Mesenchymal stem cell (in vitro differentiated cells and primary cell): ENCODE measurements at regions not wholly inside any gene's neighbourhood (a gene's known extent, or its start where the extent isn't known, plus 50 kb on each side); places are given as distances from the start of the nearest gene placed in this dataset.

Experiments used
- DNase-seq: peaks from one replicate; pipeline ENCODE4 v3.0.0-alpha.2; 2013
- H2AFZ ChIP-seq: one replicate; pipeline ENCODE4 v1.6.1; 2013; ENCODE audit warnings: low read depth, mild to moderate bottlenecking, control low read depth, inconsistent platforms, low read length, moderate library complexity
- H2AK5ac ChIP-seq: 2 replicates; pipeline ENCODE4 v1.6.1; 2013; ENCODE audit warnings: low read length, moderate library complexity, mild to moderate bottlenecking, inconsistent platforms; ENCODE audit not compliant: severe bottlenecking
- H2BK120ac ChIP-seq: one replicate; pipeline ENCODE4 v1.6.1; 2013; ENCODE audit warnings: low read depth, mild to moderate bottlenecking, inconsistent platforms, low read length, moderate library complexity
- H2BK12ac ChIP-seq, 2 experiments: one replicate each; pipeline ENCODE4 v1.6.1; 2013; ENCODE audit warnings: inconsistent platforms in 2 of 2, low read length in 2 of 2, mild to moderate bottlenecking in 2 of 2, moderate library complexity in 2 of 2, control low read depth in 1 of 2
- H2BK15ac ChIP-seq: one replicate; pipeline ENCODE4 v1.6.1; 2013; ENCODE audit warnings: mild to moderate bottlenecking, low read depth, inconsistent platforms; ENCODE audit not compliant: poor library complexity, severe bottlenecking
- H2BK5ac ChIP-seq: 2 replicates; pipeline ENCODE4 v1.6.1; 2013; ENCODE audit warnings: low read depth, mild to moderate bottlenecking, low read length, control low read depth, inconsistent platforms; ENCODE audit not compliant: poor library complexity, severe bottlenecking
- H3K14ac ChIP-seq, 2 experiments: one replicate each; pipeline ENCODE4 v1.6.1; 2013; ENCODE audit warnings: inconsistent platforms in 2 of 2, low read length in 2 of 2, control low read depth in 1 of 2, mild to moderate bottlenecking in 1 of 2, moderate library complexity in 1 of 2
- H3K18ac ChIP-seq, 2 experiments: one replicate each; pipeline ENCODE4 v1.6.1; 2013; ENCODE audit warnings: inconsistent platforms in 2 of 2, low read length in 2 of 2, control low read depth in 1 of 2, low read depth in 1 of 2, mild to moderate bottlenecking in 1 of 2
- H3K23ac ChIP-seq, 2 experiments: one replicate each; pipeline ENCODE4 v1.6.1; 2013; ENCODE audit warnings: inconsistent platforms in 2 of 2, low read length in 2 of 2, mild to moderate bottlenecking in 2 of 2, moderate library complexity in 2 of 2, control low read depth in 1 of 2
- H3K27ac ChIP-seq: 2 replicates; pipeline ENCODE4 v1.5.1; 2013; ENCODE audit warnings: mild to moderate bottlenecking, moderate library complexity, low read length, control low read depth, inconsistent platforms; ENCODE audit not compliant: poor library complexity, severe bottlenecking
- H3K27me3 ChIP-seq, 2 experiments: 2 replicates each; pipeline versions ENCODE4 v1.6.1 to v1.7.0; 2013; ENCODE audit warnings: low read length in 2 of 2, mild to moderate bottlenecking in 2 of 2, moderate library complexity in 2 of 2, control low read depth in 1 of 2, inconsistent platforms in 1 of 2; ENCODE audit not compliant: control insufficient read depth in 1 of 2, insufficient read depth in 1 of 2
- H3K36me3 ChIP-seq, 2 experiments: 2 replicates each; pipeline versions ENCODE4 v1.6.1 to v1.7.0; 2013; ENCODE audit warnings: low read length in 2 of 2, control low read depth in 1 of 2, inconsistent platforms in 1 of 2, low read depth in 1 of 2, mild to moderate bottlenecking in 1 of 2; ENCODE audit not compliant: insufficient read depth in 2 of 2, control insufficient read depth in 1 of 2
- H3K4ac ChIP-seq, 2 experiments: one replicate each; pipeline ENCODE4 v1.6.1; 2013; ENCODE audit warnings: inconsistent platforms in 2 of 2, low read length in 2 of 2, mild to moderate bottlenecking in 2 of 2, moderate library complexity in 2 of 2, control low read depth in 1 of 2, low read depth in 1 of 2
- H3K4me1 ChIP-seq: 2 replicates; pipeline ENCODE4 v1.6.1; 2013; ENCODE audit warnings: low read depth, low read length, control low read depth; ENCODE audit not compliant: control insufficient read depth, insufficient read depth
- H3K4me2 ChIP-seq: 2 replicates; pipeline ENCODE4 v1.6.1; 2013; ENCODE audit warnings: low read length, mild to moderate bottlenecking, inconsistent platforms; ENCODE audit not compliant: poor library complexity, severe bottlenecking
- H3K4me3 ChIP-seq, 2 experiments: 2 replicates each; pipeline versions ENCODE4 v1.5.1 to v1.7.0; 2013; ENCODE audit warnings: low read length in 2 of 2, mild to moderate bottlenecking in 2 of 2, control low read depth in 1 of 2, low read depth in 1 of 2; ENCODE audit not compliant: insufficient read depth in 1 of 2
- H3K79me1 ChIP-seq: replicated peaks from 2 replicates; pipeline ENCODE4 v1.6.1; 2013; ENCODE audit warnings: mild to moderate bottlenecking, control low read depth, low read length, inconsistent platforms; ENCODE audit not compliant: poor library complexity, severe bottlenecking
- H3K9ac ChIP-seq: 2 replicates; pipeline ENCODE4 v1.7.0; 2013; ENCODE audit warnings: mild to moderate bottlenecking, low read length, moderate library complexity
- H3K9me3 ChIP-seq: 2 replicates; pipeline ENCODE4 v1.7.0; 2013; ENCODE audit warnings: mild to moderate bottlenecking, low read length; ENCODE audit not compliant: control insufficient read depth
- H4K8ac ChIP-seq: one replicate; pipeline ENCODE4 v1.6.1; 2013; ENCODE audit warnings: inconsistent platforms, mild to moderate bottlenecking, low read length, moderate library complexity
- H4K91ac ChIP-seq: one replicate; pipeline ENCODE4 v1.6.1; 2013; ENCODE audit warnings: mild to moderate bottlenecking, low read length, inconsistent platforms
- WGBS: methylation state at CpG from one replicate; pipeline ENCODE4 v1.1.7; 2013; ENCODE audit warnings: mixed read lengths; 5-methylcytosine and 5-hydroxymethylcytosine counted together

DNA sequence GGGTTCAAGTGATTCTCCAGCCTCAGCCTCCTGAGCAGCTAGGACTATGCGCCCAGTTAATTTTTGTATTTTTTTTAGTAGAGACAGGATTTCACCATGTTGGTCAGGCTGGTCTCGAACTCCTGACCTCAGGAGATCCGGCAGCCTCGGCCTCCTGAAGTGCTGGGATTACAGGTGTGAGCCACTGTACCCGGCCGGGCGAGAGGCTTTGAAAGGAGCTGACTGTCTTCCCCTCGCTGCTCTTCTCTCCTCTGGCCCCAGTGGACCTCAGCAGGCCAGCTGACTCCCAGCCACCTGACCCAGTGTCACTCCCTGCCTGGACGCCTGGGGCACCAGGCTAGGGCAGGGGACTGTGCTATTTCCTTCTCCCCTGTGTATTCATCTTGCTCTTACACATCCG is 89.5 kb upstream of the ANKRD55 start:
- Histone ChIP-seq H4K91ac (peak overlapping the region; percentile 45), H3K27ac (no peak overlapping the region), H3K27me3 (no peaks in the 10 kb centered on the region), H3K79me1 (no peaks in the 10 kb centered on the region), H2BK5ac (no peak overlapping the region), H2BK12ac (peak overlapping the region in 1 of 2 experiments; percentile 17), H3K18ac (peak overlapping the region; percentile 10 to 13), H2AK5ac (peak overlapping the region; percentile 87), H3K4me3 (no peak overlapping the region), H2AFZ (no peak overlapping the region), H4K8ac (peak overlapping the region; percentile 39), H3K14ac (no peak overlapping the region), H3K36me3 (no peaks in the 10 kb centered on the region), H3K4ac (no peak overlapping the region), H3K9me3 (no peaks in the 10 kb centered on the region), H3K4me2 (no peak overlapping the region), H3K9ac (no peak overlapping the region), H3K23ac (no peak overlapping the region), H2BK120ac (no peak overlapping the region), H2BK15ac (no peak overlapping the region), H3K4me1 (peaks cover 11% of the 10 kb centered on the region)
- no peak for DNase-seq
- WGBS: 92% methylated on average over 9 of the region's 10 CpGs

- H3K27ac ChIP-seq: no peak overlapping the region
- no peak overlapping the region for H4K91ac ChIP-seq
- H3K27me3 ChIP-seq: no peaks in the 10 kb centered on the region
- no peaks in the 10 kb centered on the region for H3K9me3 ChIP-seq
- H3K23ac ChIP-seq: no peak overlapping the region
- no peak overlapping the region for H2BK5ac ChIP-seq
- no peak overlapping the region for H3K9ac ChIP-seq
- no peak overlapping the region for H3K4me2 ChIP-seq
- H4K8ac ChIP-seq: no peak overlapping the region
- no peak overlapping the region for H3K4me3 ChIP-seq
- no peak for DNase-seq
- no peak overlapping the region for H2BK15ac ChIP-seq
- H3K79me1 ChIP-seq: no peaks in the 10 kb centered on the region
- no peak overlapping the region for H2BK120ac ChIP-seq
- WGBS: 94% methylated on average over 7 of the region's 10 CpGs
- H2BK12ac ChIP-seq: peak overlapping the region in 1 of 2 experiments; percentile 68
- H2AFZ ChIP-seq: no peak overlapping the region
- peak overlapping the region in 1 of 2 experiments; percentile 11 for H3K14ac ChIP-seq
- no peak overlapping the region for H3K18ac ChIP-seq
- H3K4me1 ChIP-seq: peaks cover 11% of the 10 kb centered on the region
- peak overlapping the region; percentile 57 for H2AK5ac ChIP-seq
- no peak overlapping the region for H3K4ac ChIP-seq
- H3K36me3 ChIP-seq: no peaks in the 10 kb centered on the region
These were observed 88.2 kb upstream of the ANKRD55 start for GRCh38 chr5:56321236-56321881.

- no peak overlapping the region for H3K27ac ChIP-seq
- 100% methylated on average over 3 of the region's 3 CpGs for WGBS
These were observed 87.6 kb upstream of the ANKRD55 start for GRCh38 chr5:56320686-56321085.

GRCh38 chr5:56319526-56320181 is 86.5 kb upstream of the ANKRD55 start:
- Histone ChIP-seq H3K36me3 (no peaks in the 10 kb centered on the region), H2AK5ac (no peak overlapping the region), H2BK120ac (no peak overlapping the region), H3K18ac (peak overlapping the region in 1 of 2 experiments; percentile 8), H3K23ac (no peak overlapping the region), H3K9me3 (no peaks in the 10 kb centered on the region), H3K4me1 (peaks cover 11% of the 10 kb centered on the region), H3K27me3 (no peaks in the 10 kb centered on the region), H3K4me3 (peak overlapping the region in 1 of 2 experiments; percentile 65), H3K79me1 (no peaks in the 10 kb centered on the region), H3K4me2 (no peak overlapping the region), H2BK15ac (peak overlapping the region; percentile 60), H3K14ac (no peak overlapping the region), H2BK5ac (no peak overlapping the region), H2BK12ac (peak overlapping the region in 1 of 2 experiments; percentile 82), H2AFZ (no peak overlapping the region), H3K4ac (peak overlapping the region in 1 of 2 experiments; percentile 57), H3K27ac (no peak overlapping the region), H4K8ac (no peak overlapping the region), H4K91ac (no peak overlapping the region), H3K9ac (peak overlapping the region; percentile 69)
- 70% methylated on average over 19 of the region's 19 CpGs for WGBS
- peak; percentile 74 for DNase-seq

More at GRCh38 chr5:56320686-56321085, 87.6 kb upstream of the ANKRD55 start:
- Histone ChIP-seq H3K27me3 (no peaks in the 10 kb centered on the region), H3K79me1 (no peaks in the 10 kb centered on the region), H3K36me3 (no peaks in the 10 kb centered on the region), H3K4me3 (no peak overlapping the region), H3K4me2 (no peak overlapping the region), H2BK120ac (no peak overlapping the region), H3K14ac (no peak overlapping the region), H2BK15ac (no peak overlapping the region), H2AK5ac (peak overlapping the region; percentile 54), H3K4ac (no peak overlapping the region), H3K9ac (no peak overlapping the region), H2AFZ (no peak overlapping the region), H2BK12ac (peak overlapping the region; percentile 39 to 78), H3K23ac (no peak overlapping the region), H3K9me3 (no peaks in the 10 kb centered on the region), H3K18ac (no peak overlapping the region), H3K4me1 (peaks cover 11% of the 10 kb centered on the region), H2BK5ac (no peak overlapping the region), H4K8ac (no peak overlapping the region), H4K91ac (no peak overlapping the region)
- DNase-seq: no peak
